GM21786 (cell line): ENCODE measurements at regions not wholly inside any gene's neighbourhood (a gene's known extent, or its start where the extent isn't known, plus 50 kb on each side); places are given as distances from the start of the nearest gene placed in this dataset.

ENCODE experiments used
- ATAC-seq: cut with Tn5 transposase; IDR thresholded peaks from one replicate; pipeline ENCODE4 v1.9.1; 2021; ENCODE audit not compliant: unreplicated experiment

DNA sequence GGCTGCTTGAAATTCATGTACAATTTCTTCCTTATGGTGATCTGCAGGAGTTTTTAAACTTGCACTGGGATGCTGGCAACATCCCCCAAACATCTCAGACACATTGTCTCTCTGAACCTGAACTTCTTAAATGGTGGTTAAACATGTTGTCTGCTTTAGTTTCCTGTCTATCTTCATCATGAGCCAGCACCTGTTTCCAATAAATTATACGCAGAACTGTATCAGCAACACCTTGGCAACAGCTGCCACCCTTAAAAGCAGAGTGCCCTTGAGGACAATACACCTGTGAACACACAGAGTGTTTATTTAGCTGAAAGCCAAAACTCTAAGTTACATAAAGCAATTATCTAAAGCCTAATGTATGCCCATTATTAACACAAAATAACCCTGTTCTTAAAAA, 242.9 kb downstream of the WNT5A start:
- ATAC-seq, result no peak

DNA sequence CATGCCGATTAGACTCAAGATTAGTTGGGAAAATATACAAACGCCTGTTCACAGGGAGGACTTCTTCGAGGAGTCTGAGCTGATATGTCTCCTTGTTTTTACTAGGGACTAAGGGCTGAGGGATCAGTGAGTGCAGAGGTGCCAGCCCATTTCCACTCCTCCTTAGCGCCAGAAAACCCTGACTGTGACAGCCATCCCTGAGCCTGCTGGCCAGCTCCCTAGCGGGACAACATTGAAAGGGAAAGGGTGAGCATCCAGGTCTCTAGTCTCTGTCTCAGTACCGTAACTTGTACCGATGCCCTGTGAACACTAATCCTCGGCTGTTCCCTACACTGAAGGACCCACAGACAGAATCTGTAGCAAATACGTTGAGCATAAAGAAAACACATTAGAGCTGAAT, 243.4 kb downstream of the WNT5A start:
- no peak for ATAC-seq

DNA sequence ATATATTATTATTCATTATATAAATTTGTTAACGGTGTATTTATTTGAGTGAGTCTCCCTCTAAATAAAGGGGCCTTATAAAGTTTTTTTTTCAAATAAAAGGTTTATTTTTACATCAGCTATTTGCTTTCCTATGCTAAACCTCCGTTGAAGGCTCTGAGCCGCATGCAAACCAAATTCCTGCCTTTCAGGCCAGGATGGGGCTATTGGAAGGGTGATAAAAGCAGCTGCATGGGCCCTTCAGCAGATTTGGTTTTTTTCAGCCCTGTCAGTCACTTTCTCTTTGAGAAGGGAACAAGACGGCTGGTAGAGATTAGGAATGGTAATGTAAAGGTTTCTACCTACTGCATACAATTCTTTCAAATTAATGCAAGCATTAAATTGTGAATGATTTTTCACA, 244.2 kb downstream of the WNT5A start:
- ATAC-seq, result no peak

DNA sequence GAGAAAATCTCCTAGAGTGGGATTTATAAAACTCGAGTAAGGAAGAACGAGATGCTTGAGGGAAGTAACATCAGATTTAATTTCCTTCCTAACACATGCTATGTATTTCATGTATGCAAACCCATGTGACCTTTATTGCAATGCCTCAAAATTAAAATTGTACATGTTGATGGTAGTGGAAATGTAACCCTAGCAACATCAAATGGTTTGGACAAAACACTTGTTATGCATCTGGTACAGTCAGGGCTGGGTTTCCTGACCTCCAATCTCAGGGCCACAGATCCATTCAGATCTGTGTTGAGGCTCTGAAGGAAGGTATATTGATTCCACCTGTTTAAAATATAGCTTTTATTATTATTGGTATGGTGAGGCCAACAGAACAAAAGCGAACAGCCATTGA, 246.0 kb downstream of the WNT5A start:
- no peak for ATAC-seq

DNA sequence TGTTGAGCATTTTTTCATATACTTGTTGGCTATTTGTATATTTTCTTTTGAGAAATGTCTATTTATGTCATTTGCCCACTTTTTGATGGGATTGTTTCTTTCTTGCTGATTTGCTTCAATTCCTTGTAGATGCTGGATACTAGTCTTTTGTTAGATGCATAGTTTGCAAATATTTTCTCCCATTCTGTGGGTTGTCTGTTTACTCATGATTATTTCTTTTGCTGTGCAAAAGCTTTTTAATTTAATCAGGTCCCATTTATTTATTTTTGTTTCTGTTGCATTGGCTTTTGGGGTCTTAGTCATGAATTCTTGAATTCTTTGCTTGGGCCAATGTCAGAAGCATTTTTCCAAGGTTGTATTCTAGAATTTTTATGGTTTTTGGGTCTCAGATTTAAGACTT, 251.7 kb downstream of the WNT5A start:
- ATAC-seq, result no peak

DNA sequence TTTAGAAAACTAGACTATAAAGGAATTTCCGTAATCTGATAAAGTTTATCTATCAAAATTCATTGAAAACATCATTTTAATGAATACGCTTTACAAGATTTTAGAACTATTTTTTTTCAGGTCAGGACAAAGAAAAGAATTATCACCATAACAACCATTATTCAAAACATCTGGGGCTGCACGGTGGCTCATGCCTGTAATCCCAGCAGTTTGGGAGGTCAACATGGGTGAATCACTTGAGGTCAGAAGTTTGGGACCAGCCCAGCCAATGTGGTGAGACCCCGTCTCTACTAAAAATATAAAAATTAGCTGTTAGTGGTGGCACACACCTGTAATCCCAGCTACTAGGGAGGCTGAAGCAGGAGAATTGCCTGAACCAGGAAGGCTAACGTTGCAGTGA, 260.4 kb downstream of the WNT5A start:
- no peak for ATAC-seq

DNA sequence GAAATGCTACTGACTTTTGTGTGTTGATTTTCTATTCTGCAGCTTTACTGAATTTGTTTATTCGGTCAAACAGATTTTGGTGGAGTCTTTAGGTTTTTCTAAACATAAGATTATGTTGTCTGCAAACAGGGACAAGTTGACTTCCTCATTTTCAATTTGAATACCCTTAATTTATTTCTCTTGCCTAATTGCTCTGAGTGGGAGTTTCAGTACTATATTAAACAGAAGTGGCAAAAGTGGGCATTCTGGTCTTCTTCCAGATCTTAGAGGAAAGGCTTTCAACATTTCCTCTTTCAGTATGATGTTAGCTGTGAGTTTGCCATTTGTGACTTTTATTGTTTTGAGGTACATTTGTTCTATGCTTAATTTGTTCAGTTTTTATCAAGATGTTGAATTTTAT, 268.5 kb downstream of the WNT5A start:
- ATAC-seq, result no peak

DNA sequence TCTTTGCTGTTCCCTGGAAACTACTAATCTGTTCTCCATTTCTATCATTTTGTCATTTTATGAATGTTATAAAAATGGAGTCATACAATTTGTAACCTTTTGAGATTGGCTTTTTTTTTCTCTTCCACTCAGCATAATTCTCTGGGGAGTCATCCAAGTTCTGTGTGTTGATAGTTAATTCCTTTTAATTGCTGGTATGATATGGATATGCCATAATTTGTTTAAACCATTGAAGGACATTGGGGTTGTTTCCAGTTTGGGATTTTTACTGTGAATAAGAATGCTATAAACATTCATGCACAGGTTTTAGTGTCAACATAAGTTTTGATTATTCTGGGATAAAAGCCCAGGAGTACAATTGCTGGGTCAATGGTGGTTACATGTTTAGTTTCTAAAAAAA, 279.4 kb downstream of the WNT5A start:
- no peak for ATAC-seq

DNA sequence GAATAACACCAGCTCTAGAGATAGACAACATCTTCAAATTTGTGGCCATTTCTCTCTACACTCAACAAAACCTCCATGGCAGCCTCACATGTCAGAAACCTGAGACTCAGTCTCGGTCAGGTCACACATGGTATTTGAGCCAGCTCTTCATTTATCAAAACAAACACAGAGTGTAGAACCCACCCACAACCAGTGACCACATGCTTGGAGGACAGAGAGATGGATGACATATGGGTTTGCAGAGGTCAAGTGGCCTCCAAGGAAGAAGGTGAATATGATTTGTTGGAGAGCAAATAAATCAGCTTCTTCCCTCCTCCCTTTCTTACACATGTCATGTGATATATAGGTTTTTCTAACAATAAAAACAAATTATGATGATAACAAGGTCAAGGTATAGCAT, 278.1 kb upstream of the LRTM1 start:
- no peak for ATAC-seq

DNA sequence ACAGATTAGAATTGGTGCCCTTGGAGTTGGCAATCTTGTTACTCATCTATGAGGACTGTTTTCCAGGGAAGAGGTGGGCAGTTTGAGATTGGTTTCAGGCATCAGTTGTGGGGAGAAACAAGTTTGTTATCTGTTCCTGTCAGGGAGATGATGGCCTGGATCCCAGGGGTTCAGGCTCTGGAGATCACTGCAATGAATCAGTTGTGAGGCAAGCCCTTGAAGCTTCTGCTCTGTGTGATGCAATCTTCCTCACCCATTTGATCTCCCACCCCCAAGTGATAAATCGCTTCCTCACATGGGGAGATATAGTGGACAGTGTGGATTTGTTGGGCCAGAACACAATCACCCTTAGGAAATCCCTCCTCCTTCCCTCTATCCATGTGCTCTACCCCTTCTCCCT, 276.6 kb upstream of the LRTM1 start:
- no peak for ATAC-seq

DNA sequence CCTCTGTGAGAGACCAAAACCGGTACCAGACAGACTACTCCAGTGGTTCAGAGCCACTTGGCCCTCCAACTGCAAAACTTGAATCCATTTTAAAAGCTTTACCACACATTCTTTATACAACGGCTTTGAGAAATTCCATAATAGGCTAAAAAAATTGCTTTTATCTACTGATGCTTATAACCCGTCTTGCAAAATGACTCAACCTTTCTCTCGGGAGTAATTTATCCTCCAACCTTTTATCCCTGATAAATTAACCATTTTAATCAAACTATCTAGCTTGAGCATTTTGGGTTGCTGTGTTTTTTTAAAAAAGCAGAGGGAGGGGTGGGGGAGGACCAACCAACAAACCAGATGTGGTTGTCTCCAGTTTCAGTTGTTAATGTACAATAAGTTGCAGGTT, 275.7 kb upstream of the LRTM1 start:
- no peak for ATAC-seq

DNA sequence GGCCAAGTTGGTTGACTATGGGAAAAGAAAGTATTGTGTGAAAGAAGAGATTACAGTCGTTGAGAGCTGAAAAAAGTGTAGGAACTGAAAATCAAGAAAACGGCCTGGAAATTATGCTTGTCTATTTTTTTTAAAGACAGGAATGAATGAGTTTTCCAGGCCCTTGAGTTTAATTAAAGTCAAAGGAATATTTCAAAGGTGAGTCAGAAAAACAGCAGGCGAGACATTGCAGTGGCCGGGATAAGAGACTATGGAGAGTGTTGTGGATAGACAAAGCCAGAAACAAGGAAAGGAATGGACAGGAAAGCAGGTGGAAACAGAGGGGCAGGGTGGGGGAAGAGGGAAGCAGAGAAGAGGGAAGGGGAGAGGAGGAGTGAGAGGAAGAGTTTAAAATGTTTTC, 275.1 kb upstream of the LRTM1 start:
- no peak for ATAC-seq

DNA sequence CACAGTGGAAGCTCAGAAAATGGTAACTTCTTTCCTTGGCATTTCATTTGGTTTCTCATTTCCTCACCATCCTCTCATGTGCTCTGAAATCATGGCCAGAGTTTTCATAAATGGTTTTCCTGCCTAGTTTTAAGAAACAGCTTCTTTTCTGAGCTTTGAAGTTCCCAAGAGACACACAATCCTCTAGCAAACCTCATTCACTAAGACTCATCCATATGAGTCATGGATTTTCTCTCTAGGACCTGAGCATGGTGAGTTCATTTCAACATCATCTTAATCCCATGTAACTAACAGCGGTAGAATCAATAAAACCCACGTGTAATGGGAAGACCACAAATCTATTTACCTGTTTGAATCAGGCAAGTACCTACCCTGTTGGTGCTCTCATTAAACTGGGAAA, 274.5 kb upstream of the LRTM1 start:
- ATAC-seq, result no peak

DNA sequence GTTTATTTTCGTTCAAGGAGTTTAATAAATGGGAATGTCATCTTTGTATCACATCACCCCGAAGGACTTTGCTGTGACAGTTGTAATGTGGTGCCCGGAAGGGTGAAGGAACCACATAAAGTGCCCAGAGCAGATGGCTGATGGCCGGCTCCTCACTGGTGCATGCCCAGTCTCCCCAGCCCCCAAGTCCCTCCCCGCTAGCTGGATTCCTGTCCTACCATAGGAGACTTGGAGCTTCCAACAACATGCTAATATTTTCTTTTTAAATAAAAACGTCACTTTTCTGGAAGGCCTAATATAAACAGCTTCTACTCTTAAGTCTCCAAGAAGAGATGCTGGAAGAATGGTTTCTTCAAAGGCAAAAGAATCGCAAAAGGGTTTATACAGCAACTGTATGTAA, 273.9 kb upstream of the LRTM1 start:
- ATAC-seq, result no peak

DNA sequence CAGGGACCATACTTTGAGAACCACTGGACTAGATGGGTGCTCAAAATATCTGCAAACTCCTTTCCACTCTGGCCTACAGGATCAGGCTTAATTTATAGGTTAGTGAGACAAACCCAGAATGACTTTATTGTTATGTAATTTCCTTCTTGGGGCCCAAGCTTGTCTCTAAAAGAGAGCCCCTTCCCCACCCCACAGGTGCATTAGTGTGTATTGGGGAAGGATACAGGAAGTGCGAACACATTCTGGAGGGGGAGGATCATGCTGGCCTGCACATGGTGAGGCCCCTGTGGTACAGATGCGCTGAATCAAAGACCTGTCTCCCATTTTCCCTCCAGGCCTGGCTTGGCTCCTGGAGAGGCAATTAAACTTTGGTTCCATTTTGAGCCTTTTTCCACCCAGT, 273.0 kb upstream of the LRTM1 start:
- no peak for ATAC-seq

DNA sequence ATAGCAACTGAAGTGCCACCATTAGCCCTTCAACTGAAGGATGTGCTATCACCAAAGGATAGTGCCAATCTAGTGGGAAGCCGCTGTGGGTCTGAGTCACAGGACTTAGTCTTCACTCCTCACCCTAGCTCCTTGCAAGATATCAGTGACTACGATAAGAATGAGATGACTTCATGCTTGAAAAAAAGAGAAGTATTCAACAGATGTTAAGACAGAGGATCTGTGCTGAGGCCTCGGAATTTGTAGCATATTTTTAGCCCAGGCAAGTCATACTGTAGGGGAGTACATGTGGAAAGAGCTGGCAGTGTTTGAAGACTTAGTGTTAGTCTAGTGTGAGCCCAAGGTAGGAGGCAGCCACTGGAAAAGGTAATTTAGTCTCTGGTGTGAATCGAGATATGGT, 270.7 kb upstream of the LRTM1 start:
- no peak for ATAC-seq

DNA sequence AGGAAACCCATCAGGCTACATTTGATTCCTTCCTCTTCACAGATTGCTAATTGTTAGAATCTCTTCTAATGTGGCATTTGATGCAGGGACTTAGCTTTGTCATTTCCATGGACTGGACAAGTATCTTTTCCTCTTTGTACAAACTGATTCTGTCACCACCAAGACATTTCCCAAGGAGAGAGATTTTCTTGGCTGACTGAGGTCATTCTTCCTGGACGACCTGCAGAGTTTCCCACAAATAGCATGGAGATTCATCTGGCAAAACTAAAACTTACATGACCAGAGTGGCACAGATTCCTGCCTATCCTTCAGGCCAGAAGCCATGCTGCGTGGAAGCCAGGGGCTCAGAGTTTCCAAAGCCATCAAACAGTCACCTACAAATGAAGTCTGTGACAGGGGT, 269.2 kb upstream of the LRTM1 start:
- no peak for ATAC-seq

DNA sequence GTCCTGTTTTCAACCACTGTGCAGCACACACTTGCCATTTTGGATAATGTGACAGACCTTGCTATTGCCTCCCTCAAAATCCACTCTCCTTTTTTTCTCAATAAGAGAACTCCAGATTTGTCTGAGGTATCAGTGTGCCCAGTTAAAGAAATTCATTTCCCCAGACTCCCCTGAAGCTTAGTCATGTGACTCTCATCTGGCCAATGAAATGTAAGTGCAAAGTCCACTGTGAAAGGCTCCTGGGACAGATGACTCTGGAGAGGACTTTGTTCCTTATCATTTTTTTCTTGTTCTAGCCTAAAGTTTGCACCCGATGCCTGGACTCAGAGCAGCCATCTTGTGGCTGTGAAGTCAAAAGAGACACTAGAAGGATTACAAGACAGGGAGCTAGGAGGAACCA, 268.6 kb upstream of the LRTM1 start:
- no peak for ATAC-seq

DNA sequence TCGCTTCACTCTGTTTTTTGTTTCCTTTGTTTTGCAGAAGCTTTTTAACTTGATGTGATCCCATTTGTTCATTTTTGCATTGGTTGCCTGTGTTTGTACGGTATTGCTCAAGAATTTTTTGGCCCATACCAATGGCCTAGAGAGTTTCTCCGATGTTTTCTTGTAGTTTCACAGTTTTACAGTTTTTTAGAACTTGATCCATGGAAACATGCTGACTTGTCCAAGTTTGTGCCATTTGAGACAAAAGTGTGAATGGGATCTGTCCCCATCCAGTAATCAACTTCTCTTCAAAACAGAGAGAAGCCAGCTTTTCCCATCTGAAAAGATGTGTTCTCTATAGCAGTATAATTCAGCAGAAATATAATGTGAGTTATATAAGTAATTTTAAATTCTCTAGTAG, 266.5 kb upstream of the LRTM1 start:
- no peak for ATAC-seq

DNA sequence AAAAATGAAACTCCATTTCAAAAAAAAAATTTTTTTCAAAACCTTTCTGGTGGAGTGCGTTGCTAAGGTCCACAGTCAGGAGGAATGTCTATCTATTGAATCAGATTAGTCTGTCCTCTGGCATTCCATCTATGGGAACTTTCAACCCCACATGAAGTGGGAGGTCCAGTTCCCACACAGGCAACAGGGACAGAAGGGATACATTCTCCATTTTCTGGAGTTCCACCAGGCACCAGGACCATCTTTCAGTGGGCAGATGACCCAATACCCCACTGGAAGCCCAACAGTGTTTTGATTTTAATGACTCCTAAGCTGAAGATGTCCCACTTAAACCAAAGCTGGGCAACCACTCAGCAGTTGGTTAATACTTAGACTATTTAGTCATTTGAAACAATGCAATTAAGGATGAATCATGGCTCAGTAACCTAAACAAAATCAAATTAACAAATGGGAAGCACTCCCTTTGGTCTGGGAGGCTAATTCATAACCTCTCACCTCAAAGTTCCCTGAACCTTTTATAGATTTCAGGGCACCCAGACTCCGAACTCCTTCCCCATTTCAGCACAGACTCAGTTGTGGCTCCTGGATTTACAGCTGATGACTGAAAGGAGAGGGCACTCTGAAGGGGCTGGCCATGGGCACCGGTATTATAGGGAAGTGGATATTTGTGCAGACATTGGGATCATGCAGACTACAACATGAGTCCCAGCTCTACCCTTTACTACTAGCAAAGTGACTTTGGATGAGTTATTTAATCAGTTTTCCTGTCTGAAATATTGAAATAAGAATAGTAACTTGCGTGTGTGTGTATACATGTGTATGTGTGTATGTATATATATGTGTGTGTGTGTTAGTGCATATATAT, 264.3 kb upstream of the LRTM1 start:
- no peak for ATAC-seq

DNA sequence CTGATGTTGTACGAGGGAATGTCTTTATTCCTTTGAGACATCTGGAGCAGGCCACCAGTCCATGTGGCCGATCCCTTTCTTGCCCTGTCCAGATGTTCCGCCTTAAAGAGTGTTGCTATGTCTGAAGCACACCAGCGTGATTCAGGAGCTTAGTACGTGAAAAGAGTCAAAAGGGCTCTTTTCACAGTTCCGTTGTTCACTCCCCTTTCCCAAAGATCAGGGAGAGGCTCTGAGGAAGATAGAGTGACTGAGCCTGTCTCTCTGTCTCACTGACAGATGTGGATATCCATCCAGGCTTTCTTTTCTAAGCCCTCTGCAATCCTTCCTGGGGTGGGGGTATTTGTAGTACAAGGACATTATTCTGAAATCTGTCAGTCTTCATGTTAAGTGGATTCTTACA, 262.5 kb upstream of the LRTM1 start:
- ATAC-seq, result no peak

DNA sequence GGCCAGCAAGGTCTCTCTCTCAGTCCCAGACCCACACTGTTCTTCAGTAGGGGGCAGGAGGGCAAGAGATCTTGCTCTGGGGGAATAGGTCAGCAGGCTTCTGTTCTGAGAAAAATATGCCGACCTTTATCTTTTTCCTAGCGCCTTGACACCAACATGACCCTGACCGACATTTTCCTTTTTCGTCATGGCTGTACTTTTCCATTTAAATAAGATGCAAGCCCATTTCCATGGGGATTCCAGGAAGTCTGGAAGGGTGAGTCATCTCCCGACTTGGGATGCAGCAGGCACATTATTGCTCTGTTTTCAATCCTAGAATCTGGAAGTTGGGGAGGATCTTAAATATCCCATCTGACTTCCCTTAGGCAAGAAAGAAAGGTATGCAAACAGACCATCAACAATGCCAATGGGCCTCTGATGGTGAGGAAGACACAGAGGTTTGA, 261.5 kb upstream of the LRTM1 start:
- no peak for ATAC-seq

DNA sequence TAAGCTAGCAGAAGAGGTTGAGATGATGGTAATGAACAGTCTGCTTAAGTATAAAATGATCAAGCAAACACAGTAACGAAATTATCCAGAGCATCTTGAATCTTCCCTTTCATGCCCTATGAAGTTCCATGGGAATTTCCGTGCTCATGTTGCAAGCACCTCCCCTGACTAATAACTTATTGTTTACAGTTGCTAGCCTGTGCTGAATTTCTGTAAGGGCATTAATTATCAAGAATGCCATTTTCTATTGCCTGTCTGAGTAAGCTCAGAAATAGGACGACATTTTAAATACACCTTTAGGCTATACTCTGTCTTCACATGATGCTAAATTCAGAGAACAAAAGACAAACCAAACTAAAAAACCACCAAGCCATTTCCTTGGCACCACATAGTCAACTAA, 257.5 kb upstream of the LRTM1 start:
- ATAC-seq, result no peak
